Frontal cortex (tissue), 3 donors: ENCODE measurements at regions not wholly inside any gene's neighbourhood (a gene's known extent, or its start where the extent isn't known, plus 50 kb on each side); places are given as distances from the start of the nearest gene placed in this dataset.

Experiments used
- DNase-seq, 2 donors: peaks; one replicate each; pipeline ENCODE4 v3.0.0; 2012; ENCODE audit warnings: low spot score in 2 of 2
- FAIRE-seq: peaks from 2 replicates; lab custom pipeline; 2012; peaks lifted over from hg19 to GRCh38; lab: Jason Lieb, UNC
- donor health status: control.
- donor health status: control.
- donor health status: control.

- no peak for DNase-seq
- FAIRE-seq: no peak
These were observed 439.0 kb upstream of the CDH4 start for GRCh38 chr20:60813066-60813465.

DNA sequence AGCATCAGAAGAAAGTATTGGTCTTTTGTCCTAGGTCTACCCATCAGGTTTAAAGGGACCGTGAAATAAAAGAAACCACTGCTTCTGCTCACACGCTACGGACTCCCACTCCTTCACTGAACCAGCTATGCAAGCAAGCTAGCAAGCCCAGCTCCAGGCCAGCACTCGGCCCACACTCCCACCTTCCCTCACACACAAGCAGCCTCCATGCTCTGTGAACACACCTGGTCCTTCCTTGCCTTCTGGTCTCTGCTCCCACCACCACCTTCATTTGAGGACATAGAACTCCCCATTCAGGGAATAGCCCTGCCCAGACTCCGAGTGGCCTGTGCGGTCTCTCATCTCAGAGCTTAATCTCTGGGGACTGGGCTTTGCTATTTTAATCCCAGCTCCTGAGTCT, 436.4 kb upstream of the CDH4 start:
- FAIRE-seq (no peak), DNase-seq (no peak)

GRCh38 chr20:60816901-60817300, 435.2 kb upstream of the CDH4 start:
- no peak for DNase-seq
- no peak for FAIRE-seq

DNA sequence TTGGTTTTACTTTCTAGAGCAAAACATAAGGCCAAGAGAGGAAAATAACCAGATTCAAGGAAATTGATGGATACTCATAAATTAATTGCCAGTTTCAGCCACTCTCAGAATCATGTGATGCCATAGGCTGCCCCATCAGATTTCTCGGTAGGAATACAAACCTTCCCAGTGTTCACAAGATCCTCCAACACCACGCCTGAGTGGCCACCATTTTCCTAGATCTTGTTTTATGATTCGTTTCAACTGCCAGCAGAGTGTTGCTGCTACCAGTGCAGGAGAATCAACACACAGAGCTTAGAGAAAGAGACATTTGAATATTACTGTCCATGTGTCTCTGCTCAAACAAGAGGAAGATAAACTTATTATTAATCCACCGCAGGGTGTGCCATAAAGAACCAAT, 434.2 kb upstream of the CDH4 start:
- DNase-seq (no peak), FAIRE-seq (no peak)

GRCh38 chr20:60819511-60819910, 432.6 kb upstream of the CDH4 start:
- no peak for FAIRE-seq
- no peak for DNase-seq

DNA sequence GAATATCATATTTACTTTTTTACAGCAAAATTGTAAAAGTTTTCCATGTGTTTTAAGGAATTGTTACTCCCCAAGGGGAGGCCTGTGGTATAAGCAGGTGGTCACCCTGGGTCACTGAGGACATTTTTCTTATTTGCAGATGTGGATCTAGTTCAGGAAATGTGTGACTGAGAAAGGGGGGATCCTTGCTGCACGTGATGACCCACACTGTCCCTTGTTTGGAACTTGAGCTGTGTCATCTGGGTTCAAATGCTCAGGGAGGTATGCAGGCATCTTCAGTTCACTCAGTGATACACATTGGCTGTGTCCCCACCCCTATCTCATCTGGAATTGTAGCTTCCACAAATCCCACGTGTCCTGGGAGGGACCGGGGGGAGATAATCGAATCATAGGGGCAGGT, 431.9 kb upstream of the CDH4 start:
- DNase-seq (no peak), FAIRE-seq (no peak)

GRCh38 chr20:60820918-60821317, 431.1 kb upstream of the CDH4 start:
- FAIRE-seq (no peak), DNase-seq (no peak)

GRCh38 chr20:60822699-60823607, 429.1 kb upstream of the CDH4 start:
- no peak for DNase-seq
- no peak for FAIRE-seq

DNA sequence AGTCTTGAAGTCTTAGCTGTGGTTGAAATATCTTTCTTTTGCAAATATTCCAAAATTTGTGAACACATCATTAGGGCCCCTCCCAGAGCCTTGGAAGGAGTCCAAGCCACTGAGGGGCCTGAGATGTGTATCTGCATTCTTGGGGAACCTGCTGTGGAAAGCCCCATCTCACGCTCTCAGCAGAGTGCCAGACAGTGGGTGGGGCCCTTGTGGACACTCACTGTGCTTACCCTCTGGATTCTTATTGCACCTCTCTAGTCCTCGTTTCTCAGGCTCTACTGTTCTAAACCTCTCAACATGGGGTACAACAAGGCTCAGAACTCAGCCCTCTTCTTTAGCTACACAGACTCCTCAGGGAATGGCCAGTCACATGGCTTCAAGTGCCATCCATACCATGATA, 416.2 kb upstream of the CDH4 start:
- DNase-seq (no peak), FAIRE-seq (no peak)

DNA sequence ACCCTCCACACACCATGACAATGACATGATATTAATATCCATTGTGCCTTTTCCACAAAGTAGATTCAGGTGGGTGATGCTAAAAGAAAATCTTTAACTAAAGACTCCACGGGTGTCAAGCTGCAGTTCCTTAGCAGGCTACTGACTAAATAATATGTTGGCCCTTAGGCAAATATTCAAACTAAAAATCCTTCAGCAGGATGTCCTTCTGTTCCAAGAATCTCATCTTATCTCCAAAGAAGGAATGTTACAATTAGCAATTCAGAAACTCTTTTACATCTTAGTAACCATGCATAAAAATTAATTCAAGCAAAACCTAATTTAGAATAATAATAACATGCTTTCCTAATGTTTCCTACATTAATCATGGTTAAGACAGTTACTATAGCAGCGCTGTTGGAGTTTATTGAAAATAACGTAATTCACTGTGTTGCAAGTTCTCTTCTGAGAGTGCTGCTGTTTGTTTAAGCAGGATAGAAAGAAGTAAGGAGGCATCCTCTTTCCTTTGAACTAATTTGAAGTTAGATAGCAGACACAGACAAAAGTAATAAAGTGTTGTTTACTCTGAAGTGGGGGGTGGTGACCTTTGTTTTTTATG, 414.8 kb upstream of the CDH4 start:
- FAIRE-seq: no peak
- DNase-seq: no peak

DNA sequence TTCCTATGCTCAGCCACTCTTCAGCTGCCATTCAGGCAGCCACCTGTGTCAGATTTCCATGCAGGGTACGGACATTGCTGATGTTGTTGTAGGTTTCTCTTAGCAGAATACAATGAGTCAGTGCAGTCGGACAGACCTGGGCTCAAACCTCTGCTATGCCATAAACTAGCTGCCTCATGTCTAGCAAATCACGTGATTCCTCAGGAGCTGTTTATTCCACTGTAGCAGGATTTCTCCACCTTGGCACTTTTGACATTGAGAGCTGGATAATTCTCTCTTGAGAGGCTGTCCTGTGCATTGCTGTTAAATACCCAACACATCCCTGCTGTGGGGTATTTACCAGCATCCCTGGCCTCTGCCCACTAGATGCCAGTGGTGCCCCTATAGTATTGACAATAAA, 413.8 kb upstream of the CDH4 start:
- no peak for DNase-seq
- FAIRE-seq: no peak

GRCh38 chr20:60840971-60841370, 411.1 kb upstream of the CDH4 start:
- DNase-seq (no peak), FAIRE-seq (no peak)

- no peak for FAIRE-seq
- DNase-seq: no peak
These were observed 406.9 kb upstream of the CDH4 start for GRCh38 chr20:60845146-60845545.

- FAIRE-seq (no peak), DNase-seq (no peak)
These were observed 400.0 kb upstream of the CDH4 start for GRCh38 chr20:60851826-60852704.

DNA sequence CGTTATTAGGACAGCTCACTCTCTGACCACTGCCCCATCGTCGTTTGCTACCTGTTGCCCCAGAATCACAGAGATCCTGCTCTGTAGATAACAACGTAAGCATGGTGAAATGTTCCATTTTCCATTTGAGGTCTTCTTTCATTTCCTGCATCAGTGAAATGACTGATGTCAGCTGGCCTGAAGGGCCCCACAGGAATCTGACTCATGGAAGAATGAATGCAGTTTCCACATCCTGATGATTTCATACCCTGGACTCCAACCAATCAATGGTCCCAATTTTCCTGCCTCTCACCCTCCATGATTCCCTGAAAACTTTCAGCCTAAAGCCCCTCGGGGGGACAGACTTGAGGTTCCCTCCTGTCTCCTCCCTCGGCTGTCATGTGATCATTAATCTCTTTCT, 394.4 kb upstream of the CDH4 start:
- no peak for FAIRE-seq
- DNase-seq: no peak

DNA sequence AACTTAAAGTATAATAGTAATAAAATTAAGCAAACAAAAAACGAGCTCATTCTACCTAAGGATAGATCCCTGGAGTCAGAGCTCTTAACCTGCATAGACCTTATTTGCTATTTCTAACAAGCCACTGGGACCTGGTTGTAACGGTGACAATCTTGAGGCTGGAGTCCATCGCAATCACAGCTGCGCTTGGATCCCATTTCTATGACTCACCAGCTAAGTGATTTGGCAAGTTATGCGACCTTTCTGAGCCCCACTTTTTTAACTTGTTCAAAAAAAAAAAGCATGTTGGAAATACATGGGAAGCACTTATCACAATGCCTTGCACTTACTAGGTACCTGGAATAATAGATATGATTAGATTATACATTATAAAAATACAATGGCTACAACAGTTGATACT, 389.5 kb upstream of the CDH4 start:
- DNase-seq (no peak), FAIRE-seq (no peak)

- FAIRE-seq (no peak), DNase-seq (no peak)
These were observed 388.5 kb upstream of the CDH4 start for GRCh38 chr20:60863548-60863947.

GRCh38 chr20:60867589-60867988, 384.5 kb upstream of the CDH4 start:
- DNase-seq (no peak), FAIRE-seq (no peak)

DNA sequence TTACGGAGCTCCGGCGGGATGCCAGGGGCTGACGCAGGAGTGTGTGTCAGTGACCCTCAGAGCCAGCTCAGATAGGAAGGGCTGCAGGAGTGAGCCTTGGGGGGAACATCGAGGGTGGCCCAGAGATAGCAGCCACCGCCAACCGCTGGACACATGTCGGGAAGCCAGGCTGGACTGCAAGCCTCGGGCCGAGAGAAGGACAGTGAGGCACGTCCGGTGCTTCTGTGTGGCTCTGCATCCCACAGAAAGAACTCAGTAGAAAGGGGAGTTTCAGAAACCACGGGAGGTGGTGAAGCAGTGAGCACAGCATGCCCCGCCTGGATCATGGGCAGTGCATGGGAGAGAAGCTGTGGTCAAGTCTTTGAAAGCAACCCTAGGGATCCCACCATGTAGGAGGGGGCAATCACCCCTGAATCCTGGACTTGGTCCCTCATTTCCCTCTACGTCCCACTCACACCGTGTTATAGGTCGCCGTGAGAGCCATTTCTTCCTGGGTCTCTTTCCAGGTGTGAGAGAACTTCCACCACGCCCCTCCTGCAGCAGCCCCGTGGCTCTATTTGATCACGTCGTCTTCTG, 383.7 kb upstream of the CDH4 start:
- FAIRE-seq (no peak), DNase-seq (no peak)

- DNase-seq (no peak), FAIRE-seq (no peak)
These were observed 383.0 kb upstream of the CDH4 start for GRCh38 chr20:60869087-60869486.
